Left lung (tissue), 4 donors: ENCODE measurements at regions not wholly inside any gene's neighbourhood (a gene's known extent, or its start where the extent isn't known, plus 50 kb on each side); places are given as distances from the start of the nearest gene placed in this dataset.

Source experiments
- ATAC-seq: fragments of 200-7000 bp; cut with Tn5 transposase; one replicate; pipeline ENCODE4 v1.9.1; 2020; ENCODE audit warnings: moderate library complexity
- DNase-seq, 4 donors: peaks; one replicate each; pipeline ENCODE4 v3.0.0-alpha.2; 2013 to 2020
- H3K27ac ChIP-seq, 2 donors: fragments of 200-600 bp; sonication (generic) in 1 of 2; one replicate each; pipeline versions ENCODE4 v1.5.0 to v1.8.0; 2020 to 2021
- H3K27me3 ChIP-seq, 2 donors: fragments of 200-600 bp; sonication (generic) in 1 of 2; one replicate each; pipeline versions ENCODE4 v1.5.0 to v1.8.0; 2020 to 2021
- H3K36me3 ChIP-seq, 2 donors: fragments of 200-600 bp; sonication (generic) in 1 of 2; one replicate each; pipeline versions ENCODE4 v1.5.0 to v1.8.0; 2020 to 2021
- H3K4me1 ChIP-seq, 2 donors: fragments of 200-600 bp; one replicate each; pipeline ENCODE4 v1.8.0; 2021
- H3K4me3 ChIP-seq, 2 donors: fragments of 200-600 bp; sonication (generic) in 1 of 2; one replicate each; pipeline versions ENCODE4 v1.5.0 to v1.8.0; 2020 to 2021; ENCODE audit warnings: mild to moderate bottlenecking in 1 of 2
- H3K9me3 ChIP-seq, 2 donors: fragments of 200-600 bp; sonication (generic) in 1 of 2; one replicate each; pipeline versions ENCODE4 v1.5.0 to v1.8.0; 2020 to 2021
- intact Hi-C, 2 donors: fragments of 100-400 bp; cut with DNase I; formaldehyde crosslinking; loops; one replicate each; pipeline versions ENCODE4 v1.11.2 to v1.14.2; 2022
- TF ChIP-seq, protein P1 (sequence below), 2 donors: fragments of 200-600 bp; sonication (generic) in 1 of 2; IDR thresholded peaks; one replicate each; pipeline versions ENCODE4 v1.5.0 to v1.8.0; 2021; ENCODE audit warnings: antibody characterized with exemption in 2 of 2
- donor health status: DM: no; HTN: yes; CAD: no.
- donor health status: DM: no; HTN: no; CAD: no.

DNA sequence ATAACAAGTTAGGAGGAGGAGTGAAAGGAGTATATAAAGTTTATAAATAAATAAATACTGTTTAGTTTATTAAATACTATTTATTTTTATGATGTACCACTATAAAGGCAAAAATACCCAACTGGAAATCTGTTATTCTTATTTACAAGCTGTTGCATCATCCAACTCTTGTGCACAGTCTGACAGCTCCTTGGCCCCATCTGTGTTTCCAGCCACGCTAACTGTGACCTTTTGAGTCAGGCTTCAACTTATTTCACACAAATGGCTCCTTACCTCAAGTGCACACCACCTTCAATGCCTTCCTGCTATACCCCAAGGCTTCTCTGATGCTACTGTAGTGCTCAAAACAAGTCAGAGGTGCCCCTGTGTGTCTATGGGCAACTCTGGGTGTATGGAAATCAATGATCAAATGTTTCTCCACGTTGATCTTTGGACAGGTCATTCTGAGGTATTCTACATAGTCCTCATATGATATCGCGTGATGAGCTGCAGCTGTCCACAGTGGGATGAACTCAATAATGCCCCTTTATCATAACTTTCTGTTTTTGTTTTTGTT lies 303.2 kb upstream of the GRAMD2B start:
- intact Hi-C loops, result no loop called here
- TF ChIP-seq, protein P1, sequence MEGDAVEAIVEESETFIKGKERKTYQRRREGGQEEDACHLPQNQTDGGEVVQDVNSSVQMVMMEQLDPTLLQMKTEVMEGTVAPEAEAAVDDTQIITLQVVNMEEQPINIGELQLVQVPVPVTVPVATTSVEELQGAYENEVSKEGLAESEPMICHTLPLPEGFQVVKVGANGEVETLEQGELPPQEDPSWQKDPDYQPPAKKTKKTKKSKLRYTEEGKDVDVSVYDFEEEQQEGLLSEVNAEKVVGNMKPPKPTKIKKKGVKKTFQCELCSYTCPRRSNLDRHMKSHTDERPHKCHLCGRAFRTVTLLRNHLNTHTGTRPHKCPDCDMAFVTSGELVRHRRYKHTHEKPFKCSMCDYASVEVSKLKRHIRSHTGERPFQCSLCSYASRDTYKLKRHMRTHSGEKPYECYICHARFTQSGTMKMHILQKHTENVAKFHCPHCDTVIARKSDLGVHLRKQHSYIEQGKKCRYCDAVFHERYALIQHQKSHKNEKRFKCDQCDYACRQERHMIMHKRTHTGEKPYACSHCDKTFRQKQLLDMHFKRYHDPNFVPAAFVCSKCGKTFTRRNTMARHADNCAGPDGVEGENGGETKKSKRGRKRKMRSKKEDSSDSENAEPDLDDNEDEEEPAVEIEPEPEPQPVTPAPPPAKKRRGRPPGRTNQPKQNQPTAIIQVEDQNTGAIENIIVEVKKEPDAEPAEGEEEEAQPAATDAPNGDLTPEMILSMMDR (IDR thresholded peaks at IDR 0.05), result no peak
- H3K4me1 ChIP-seq, result no peaks in the 10 kb centered on the region

DNA sequence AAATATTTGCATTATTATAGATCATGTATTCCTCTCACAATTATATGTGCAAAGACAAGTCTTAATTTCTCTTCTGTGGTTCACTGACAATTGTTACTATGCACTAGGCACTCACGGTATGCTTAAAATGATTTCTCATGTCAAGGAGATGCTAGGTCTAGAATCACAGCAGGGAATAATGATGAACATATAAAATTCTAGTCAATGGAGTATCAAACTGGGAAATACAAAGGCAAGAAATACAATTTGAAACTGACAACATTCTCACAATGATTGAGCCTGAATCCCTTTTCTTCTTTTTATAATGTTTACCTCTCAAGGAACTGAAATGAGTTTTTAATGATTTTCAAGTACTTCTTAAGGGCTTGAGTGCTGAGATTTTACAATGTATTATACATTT lies 302.3 kb upstream of the GRAMD2B start:
- Histone ChIP-seq H3K4me1 (no peaks in the 10 kb centered on the region), H3K4me3 (no peak overlapping the region), H3K36me3 (no peaks in the 10 kb centered on the region), H3K9me3 (no peaks in the 10 kb centered on the region), H3K27me3 (no peaks in the 10 kb centered on the region), H3K27ac (no peak overlapping the region)
- intact Hi-C loops, result no loop called here
- DNase-seq (no peak), ATAC-seq (no peak)
- TF ChIP-seq, protein P1 (IDR thresholded peaks at IDR 0.05), result no peak

More for the DNA sequence above, 303.2 kb upstream of the GRAMD2B start:
- no peaks in the 10 kb centered on the region for H3K27me3 ChIP-seq
- no peaks in the 10 kb centered on the region for H3K36me3 ChIP-seq
- peaks cover 0 to 7% of the 10 kb centered on the region in 2 donors for H3K9me3 ChIP-seq
- H3K4me3 ChIP-seq, result no peak overlapping the region
- no peak for ATAC-seq
- H3K27ac ChIP-seq, result no peak overlapping the region
- no peak for DNase-seq

DNA sequence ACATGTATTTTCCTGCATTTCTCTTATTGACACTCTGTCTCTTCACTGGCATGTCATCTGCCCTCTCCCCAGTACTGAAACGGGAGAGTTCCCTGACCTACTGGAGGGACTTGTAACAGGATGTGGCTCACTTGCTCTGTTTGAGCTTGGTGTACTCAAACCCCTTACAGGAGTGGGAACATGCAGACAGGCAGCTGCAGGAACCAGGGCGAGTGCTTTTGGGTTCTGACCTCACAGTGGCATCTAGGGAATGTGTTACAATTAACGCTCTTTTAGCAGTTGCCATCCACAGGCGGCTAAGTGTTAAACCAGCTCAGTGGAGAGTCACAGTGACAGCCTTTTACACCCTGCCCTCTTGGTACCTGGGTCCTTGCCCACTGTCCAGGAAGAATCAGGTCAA lies 300.3 kb upstream of the GRAMD2B start:
- Histone ChIP-seq H3K27ac (no peak overlapping the region), H3K4me1 (no peaks in the 10 kb centered on the region), H3K4me3 (no peak overlapping the region), H3K27me3 (no peaks in the 10 kb centered on the region), H3K9me3 (no peaks in the 10 kb centered on the region), H3K36me3 (no peaks in the 10 kb centered on the region)
- TF ChIP-seq, protein P1 (IDR thresholded peaks at IDR 0.05), result no peak
- DNase-seq (no peak), ATAC-seq (no peak)
- intact Hi-C loops, result no loop called here

DNA sequence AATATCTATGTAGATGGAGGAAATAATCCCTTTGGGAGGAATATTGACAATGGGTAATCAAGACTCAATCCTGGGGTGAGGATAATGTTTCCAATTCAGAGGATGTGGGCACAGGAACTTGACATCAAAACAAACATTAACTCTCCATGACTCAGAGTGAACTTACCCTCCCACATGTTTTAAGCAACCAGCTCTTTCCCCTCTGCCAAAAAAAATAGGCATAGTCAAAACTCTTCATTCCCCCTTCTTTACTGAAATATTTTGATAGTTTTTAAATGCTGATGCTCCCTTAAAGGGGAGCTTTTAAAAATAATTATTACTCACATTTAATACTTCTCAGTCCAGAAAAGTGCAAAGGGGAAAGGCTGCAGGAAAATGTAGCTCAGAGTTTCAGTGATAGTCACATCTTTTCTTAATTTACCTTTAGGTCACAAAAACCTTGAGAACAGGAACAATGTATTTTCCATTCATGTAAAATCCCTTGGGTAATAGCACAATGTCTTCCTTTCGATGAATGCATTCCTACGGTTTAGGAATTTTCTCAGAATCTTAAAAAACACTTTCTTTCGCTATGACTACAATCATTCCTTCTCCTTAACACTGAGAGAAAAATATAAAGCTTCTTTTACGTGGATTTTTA lies 298.4 kb upstream of the GRAMD2B start:
- Histone ChIP-seq H3K27me3 (no peaks in the 10 kb centered on the region), H3K9me3 (peaks cover 0 to under 1% of the 10 kb centered on the region in 2 donors), H3K4me3 (no peak overlapping the region), H3K27ac (no peak overlapping the region), H3K36me3 (no peaks in the 10 kb centered on the region), H3K4me1 (no peaks in the 10 kb centered on the region)
- DNase-seq (no peak), ATAC-seq (no peak)
- intact Hi-C loops, result no loop called here
- TF ChIP-seq, protein P1 (IDR thresholded peaks at IDR 0.05), result no peak

DNA sequence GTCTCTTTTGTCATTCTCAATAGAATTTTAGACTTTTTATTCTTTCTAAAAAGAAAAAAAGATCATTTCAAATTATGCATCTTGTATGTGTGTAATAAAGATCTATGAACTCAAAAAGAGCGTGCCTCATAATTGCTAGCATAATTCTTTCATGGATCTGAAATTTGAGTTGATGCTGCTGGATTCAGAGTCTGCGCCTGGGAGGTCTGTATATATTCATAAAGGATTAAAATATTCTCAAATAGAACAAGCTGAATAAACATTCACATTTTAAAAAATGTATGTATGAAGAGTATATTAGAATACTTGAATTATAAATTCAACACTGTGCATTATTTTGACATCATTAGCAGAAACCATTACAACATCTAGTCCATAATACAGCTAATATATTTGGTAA lies 297.8 kb upstream of the GRAMD2B start:
- ATAC-seq, result no peak

More for the DNA sequence above, 297.8 kb upstream of the GRAMD2B start:
- peaks cover 0 to 5% of the 10 kb centered on the region in 2 donors for H3K9me3 ChIP-seq
- H3K27me3 ChIP-seq, result no peaks in the 10 kb centered on the region
- intact Hi-C loops, result no loop called here
- TF ChIP-seq, protein P1 (IDR thresholded peaks at IDR 0.05), result no peak
- no peak overlapping the region for H3K27ac ChIP-seq
- H3K4me3 ChIP-seq, result no peak overlapping the region
- no peaks in the 10 kb centered on the region for H3K4me1 ChIP-seq
- no peaks in the 10 kb centered on the region for H3K36me3 ChIP-seq
- DNase-seq, result no peak
